ENCODE measurements at regions not wholly inside any gene's neighbourhood (a gene's known extent, or its start where the extent isn't known, plus 50 kb on each side); places are given as distances from the start of the nearest gene placed in this dataset.

DNA sequence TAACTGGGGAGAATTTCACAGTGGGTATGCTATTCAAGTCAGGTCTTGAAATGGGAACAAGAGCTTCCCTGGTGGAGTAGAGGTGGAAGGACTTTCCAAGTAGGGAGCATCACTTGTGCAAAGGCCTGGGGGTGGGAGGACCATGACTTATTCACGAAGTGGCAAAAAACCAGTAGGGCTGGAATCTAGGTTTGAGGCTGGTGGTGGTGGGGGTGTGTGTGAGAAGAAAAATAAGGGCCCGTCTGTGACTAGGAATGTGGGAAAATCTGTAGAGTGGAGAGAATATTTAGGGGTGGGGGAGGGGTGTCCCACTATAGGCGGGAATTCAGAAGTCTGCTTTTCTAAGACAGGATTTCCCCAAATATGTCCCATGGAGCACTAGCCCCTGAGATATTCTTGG, 271.9 kb upstream of the TBL1XR1 start:
- TF ChIP-seq CTCF (IDR thresholded peaks at IDR 0.05) (no peak), NFYB (CRISPR knock-in tag; conservative IDR thresholded peaks at IDR 0.05; ENCODE audit: low read depth) (no peak), ZNF121 (CRISPR knock-in tag; IDR thresholded peaks at IDR 0.05) (no peak), SMAD4 (CRISPR knock-in tag; IDR thresholded peaks at IDR 0.05) (no peak), SOX15 (CRISPR knock-in tag; IDR thresholded peaks at IDR 0.05) (no peak), CREB1 (CRISPR knock-in tag; IDR thresholded peaks at IDR 0.05) (no peak), FOXP4 (CRISPR knock-in tag; IDR thresholded peaks at IDR 0.05) (no peak), NR2C2 (CRISPR knock-in tag; IDR thresholded peaks at IDR 0.05) (no peak)
- TF ChIP-seq, protein P1, sequence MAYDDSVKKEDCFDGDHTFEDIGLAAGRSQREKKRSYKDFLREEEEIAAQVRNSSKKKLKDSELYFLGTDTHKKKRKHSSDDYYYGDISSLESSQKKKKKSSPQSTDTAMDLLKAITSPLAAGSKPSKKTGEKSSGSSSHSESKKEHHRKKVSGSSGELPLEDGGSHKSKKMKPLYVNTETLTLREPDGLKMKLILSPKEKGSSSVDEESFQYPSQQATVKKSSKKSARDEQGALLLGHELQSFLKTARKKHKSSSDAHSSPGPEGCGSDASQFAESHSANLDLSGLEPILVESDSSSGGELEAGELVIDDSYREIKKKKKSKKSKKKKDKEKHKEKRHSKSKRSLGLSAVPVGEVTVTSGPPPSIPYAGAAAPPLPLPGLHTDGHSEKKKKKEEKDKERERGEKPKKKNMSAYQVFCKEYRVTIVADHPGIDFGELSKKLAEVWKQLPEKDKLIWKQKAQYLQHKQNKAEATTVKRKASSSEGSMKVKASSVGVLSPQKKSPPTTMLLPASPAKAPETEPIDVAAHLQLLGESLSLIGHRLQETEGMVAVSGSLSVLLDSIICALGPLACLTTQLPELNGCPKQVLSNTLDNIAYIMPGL (CRISPR knock-in tag; IDR thresholded peaks at IDR 0.05), result no peak
- TF ChIP-seq, protein P2, sequence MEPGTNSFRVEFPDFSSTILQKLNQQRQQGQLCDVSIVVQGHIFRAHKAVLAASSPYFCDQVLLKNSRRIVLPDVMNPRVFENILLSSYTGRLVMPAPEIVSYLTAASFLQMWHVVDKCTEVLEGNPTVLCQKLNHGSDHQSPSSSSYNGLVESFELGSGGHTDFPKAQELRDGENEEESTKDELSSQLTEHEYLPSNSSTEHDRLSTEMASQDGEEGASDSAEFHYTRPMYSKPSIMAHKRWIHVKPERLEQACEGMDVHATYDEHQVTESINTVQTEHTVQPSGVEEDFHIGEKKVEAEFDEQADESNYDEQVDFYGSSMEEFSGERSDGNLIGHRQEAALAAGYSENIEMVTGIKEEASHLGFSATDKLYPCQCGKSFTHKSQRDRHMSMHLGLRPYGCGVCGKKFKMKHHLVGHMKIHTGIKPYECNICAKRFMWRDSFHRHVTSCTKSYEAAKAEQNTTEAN (CRISPR knock-in tag; IDR thresholded peaks at IDR 0.05), result no peak
- TF ChIP-seq, protein P3, sequence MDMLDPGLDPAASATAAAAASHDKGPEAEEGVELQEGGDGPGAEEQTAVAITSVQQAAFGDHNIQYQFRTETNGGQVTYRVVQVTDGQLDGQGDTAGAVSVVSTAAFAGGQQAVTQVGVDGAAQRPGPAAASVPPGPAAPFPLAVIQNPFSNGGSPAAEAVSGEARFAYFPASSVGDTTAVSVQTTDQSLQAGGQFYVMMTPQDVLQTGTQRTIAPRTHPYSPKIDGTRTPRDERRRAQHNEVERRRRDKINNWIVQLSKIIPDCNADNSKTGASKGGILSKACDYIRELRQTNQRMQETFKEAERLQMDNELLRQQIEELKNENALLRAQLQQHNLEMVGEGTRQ (CRISPR knock-in tag; IDR thresholded peaks at IDR 0.05), result no peak
- TF ChIP-seq, protein P4, sequence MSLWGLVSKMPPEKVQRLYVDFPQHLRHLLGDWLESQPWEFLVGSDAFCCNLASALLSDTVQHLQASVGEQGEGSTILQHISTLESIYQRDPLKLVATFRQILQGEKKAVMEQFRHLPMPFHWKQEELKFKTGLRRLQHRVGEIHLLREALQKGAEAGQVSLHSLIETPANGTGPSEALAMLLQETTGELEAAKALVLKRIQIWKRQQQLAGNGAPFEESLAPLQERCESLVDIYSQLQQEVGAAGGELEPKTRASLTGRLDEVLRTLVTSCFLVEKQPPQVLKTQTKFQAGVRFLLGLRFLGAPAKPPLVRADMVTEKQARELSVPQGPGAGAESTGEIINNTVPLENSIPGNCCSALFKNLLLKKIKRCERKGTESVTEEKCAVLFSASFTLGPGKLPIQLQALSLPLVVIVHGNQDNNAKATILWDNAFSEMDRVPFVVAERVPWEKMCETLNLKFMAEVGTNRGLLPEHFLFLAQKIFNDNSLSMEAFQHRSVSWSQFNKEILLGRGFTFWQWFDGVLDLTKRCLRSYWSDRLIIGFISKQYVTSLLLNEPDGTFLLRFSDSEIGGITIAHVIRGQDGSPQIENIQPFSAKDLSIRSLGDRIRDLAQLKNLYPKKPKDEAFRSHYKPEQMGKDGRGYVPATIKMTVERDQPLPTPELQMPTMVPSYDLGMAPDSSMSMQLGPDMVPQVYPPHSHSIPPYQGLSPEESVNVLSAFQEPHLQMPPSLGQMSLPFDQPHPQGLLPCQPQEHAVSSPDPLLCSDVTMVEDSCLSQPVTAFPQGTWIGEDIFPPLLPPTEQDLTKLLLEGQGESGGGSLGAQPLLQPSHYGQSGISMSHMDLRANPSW (CRISPR knock-in tag; conservative IDR thresholded peaks at IDR 0.05; ENCODE audit: low read depth), result no peak
